HG02938 (cell line): ENCODE measurements at regions not wholly inside any gene's neighbourhood (a gene's known extent, or its start where the extent isn't known, plus 50 kb on each side); places are given as distances from the start of the nearest gene placed in this dataset.
A peak's percentile ranks its signal among the peaks of the same experiment; 100 is the strongest.
"Not testable (repeated sequence)": the region's sequence is repeated elsewhere in the genome, so short reads cannot be mapped to it uniquely, and the experiment has no call there.

Experiments used
- ATAC-seq: cut with Tn5 transposase; IDR thresholded peaks from one replicate; pipeline ENCODE4 v1.9.1; 2021; ENCODE audit warnings: mild to moderate bottlenecking, moderate library complexity; ENCODE audit not compliant: unreplicated experiment

- ATAC-seq = no peak
These were observed 504.3 kb upstream of the CNTN3 start for GRCh38 chr3:75118779-75119178.

GRCh38 chr3:75126556-75126955 lies 512.1 kb upstream of the CNTN3 start:
- no peak for ATAC-seq

- ATAC-seq = no peak
These were observed 514.6 kb upstream of the CNTN3 start for GRCh38 chr3:75129101-75129500.

GRCh38 chr3:75136100-75136897 lies 521.8 kb upstream of the CNTN3 start:
- no peak for ATAC-seq

- no peak for ATAC-seq
These were observed 523.9 kb upstream of the CNTN3 start for GRCh38 chr3:75138345-75138744.

- no peak for ATAC-seq
These were observed 523.1 kb upstream of the FRG2C start for GRCh38 chr3:75140904-75141615.

GRCh38 chr3:75144406-75144805 lies 519.7 kb upstream of the FRG2C start:
- ATAC-seq = no peak

- no peak for ATAC-seq
These were observed 492.4 kb upstream of the FRG2C start for GRCh38 chr3:75171630-75172230.

- ATAC-seq = no peak
These were observed 487.2 kb upstream of the FRG2C start for GRCh38 chr3:75176937-75177336.

- ATAC-seq = peak; percentile 43
These were observed 483.7 kb upstream of the FRG2C start for GRCh38 chr3:75180235-75180944.

GRCh38 chr3:75180945-75181298 lies 483.2 kb upstream of the FRG2C start:
- ATAC-seq = no peak

- ATAC-seq = no peak
These were observed 475.2 kb upstream of the FRG2C start for GRCh38 chr3:75188962-75189361.

GRCh38 chr3:75192146-75192616 lies 471.9 kb upstream of the FRG2C start:
- no peak for ATAC-seq

- no peak for ATAC-seq
These were observed 470.3 kb upstream of the FRG2C start for GRCh38 chr3:75193797-75194196.

- not testable (repeated sequence) for ATAC-seq
These were observed 449.8 kb upstream of the FRG2C start for GRCh38 chr3:75214332-75214731.

- ATAC-seq = no peak
These were observed 445.6 kb upstream of the FRG2C start for GRCh38 chr3:75218577-75218976.

GRCh38 chr3:75220932-75221331 lies 443.2 kb upstream of the FRG2C start:
- ATAC-seq = no peak

GRCh38 chr3:75224412-75224811 lies 439.7 kb upstream of the FRG2C start:
- ATAC-seq = no peak

- no peak for ATAC-seq
These were observed 431.9 kb upstream of the FRG2C start for GRCh38 chr3:75232216-75232615.

- no peak for ATAC-seq
These were observed 428.5 kb upstream of the FRG2C start for GRCh38 chr3:75235631-75236030.

- no peak for ATAC-seq
These were observed 427.1 kb upstream of the FRG2C start for GRCh38 chr3:75237053-75237452.
